ENCODE measurements at regions not wholly inside any gene's neighbourhood (a gene's known extent, or its start where the extent isn't known, plus 50 kb on each side); places are given as distances from the start of the nearest gene placed in this dataset.
"Not testable (repeated sequence)": the region's sequence is repeated elsewhere in the genome, so short reads cannot be mapped to it uniquely, and the experiment has no call there.

DNA sequence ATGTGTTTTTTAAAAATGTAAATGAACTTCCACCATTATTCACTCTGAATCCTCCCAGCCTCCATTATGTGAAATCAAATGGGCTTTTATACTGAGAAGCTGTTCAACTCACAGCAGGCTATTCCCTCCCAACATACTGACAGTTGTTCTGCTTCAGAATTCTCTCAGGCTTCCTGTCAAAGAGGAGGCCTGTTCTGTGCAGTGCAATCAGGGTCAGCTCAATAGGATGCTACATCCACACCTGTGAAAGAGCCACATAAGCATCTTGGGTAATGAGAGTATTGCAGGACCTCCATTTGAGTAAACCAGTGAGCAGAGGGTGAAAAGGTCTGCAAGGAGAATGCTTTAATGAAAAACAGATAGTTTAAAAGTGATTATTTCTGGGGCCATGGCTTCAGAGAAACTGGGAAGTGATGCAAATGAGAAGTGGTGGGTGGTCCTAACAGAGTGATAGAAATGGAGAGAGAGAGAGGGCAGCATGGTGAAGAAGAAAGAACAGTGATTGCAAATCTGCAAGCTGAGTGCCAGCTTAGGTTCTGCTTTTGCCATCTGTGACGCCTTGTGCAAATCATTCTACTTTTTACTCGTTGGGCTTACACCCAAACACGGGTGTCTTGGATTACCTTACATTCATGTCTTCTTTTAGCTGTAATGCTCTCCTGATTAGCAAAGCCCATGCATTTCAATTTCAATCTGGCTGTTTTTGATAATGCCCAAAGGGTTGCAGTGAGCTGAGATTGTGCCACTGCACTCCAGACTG is 202.5 kb upstream of the NMUR2 start:
- intact Hi-C loops (cut with micrococcal nuclease) = no loop called here

DNA sequence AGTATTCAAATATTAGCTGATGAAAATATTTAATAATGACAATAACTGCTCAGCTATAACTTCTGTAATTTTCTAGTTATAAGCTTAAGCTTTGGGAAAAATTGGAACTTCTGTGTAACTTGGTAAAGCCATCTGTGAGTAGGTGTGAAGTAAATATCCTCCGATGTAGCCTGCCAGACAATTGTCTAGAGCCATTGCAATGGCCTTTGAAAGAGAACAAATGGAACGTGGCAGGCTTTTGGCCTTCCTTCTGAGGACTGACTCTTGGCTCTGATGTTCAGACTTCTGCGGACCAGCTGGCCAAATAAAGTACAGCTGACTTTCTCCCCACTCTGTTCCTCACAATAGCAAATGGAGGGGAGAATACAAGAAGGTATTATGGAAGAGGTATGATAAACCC is 203.4 kb upstream of the NMUR2 start:
- intact Hi-C loops (cut with micrococcal nuclease) = no loop called here

DNA sequence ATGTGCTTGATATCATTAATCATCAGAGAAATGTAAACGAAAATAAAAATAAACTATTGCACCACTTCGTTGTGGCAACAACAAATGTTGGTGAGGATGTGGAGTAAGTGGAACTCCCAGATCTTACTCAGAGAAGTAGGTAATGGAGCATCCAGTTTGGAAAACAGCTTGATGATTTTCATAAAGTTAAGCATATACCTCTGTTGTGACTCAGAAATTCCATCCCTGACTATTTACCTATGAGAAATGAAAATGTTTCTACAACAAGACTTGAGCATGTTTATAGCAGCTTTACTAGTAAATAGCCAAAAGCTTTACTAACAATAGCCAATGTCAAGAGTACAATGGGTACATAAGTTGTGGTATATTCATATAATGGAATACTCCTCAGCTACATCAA is 214.7 kb upstream of the NMUR2 start:
- intact Hi-C loops (cut with micrococcal nuclease) = no loop called here

DNA sequence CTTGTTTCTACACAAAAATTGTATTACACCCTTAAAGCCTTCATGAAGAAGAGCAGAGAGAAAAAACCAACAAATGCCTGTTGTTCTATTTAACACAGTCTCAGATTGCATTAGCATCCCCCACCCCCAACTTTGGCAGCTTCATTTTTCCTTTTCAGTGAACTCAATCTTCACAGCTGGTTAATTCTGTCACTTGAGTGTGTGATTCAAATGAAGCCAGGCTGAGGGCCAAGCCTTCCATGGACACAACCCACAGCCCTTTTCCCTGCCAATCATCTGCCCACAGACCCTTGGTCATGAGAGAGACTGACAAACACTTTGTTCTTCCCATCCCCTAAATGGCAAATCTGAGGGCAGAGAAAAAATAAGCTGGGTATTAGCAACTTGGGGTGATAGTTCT is 217.5 kb upstream of the NMUR2 start:
- intact Hi-C loops (cut with micrococcal nuclease) = no loop called here

DNA sequence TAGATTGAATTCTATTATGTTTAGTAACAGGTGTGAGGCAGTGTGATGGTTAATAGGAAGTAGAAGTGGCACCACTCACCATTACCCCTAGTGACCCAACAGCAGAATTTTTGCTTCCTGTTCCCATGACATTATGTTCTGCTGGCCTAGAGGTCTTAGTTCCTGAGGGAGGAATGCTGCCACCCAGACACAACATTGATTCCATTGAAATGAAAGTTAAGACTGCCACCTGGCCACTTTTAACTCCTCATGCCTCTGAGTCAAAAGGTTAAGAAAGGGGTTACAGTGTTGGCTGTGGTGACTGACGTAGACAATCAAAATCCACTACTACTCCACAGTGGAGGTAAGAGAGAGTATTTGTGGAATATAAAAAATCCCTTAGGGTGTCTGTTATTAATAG is 218.9 kb upstream of the NMUR2 start:
- intact Hi-C loops (cut with micrococcal nuclease) = no loop called here

DNA sequence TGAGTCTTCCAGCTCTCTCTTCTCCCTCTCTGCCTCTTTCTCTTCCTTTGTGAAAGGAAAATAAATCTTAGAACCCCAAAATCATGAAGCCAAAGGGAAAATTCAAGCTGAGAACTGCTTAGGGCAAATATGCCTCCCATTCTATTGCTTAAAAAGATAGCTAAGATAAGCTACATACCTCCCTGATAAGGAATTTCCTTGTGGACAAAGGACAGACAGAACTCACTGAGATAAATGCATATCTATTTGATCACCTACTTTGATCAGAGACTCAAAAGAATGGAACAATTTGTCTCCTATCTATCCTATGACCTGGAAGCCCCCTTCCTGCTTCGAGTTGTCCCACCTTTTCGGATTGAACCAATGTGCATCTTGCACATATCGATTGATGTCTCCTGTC is 220.6 kb upstream of the NMUR2 start:
- intact Hi-C loops (cut with micrococcal nuclease) = no loop called here

DNA sequence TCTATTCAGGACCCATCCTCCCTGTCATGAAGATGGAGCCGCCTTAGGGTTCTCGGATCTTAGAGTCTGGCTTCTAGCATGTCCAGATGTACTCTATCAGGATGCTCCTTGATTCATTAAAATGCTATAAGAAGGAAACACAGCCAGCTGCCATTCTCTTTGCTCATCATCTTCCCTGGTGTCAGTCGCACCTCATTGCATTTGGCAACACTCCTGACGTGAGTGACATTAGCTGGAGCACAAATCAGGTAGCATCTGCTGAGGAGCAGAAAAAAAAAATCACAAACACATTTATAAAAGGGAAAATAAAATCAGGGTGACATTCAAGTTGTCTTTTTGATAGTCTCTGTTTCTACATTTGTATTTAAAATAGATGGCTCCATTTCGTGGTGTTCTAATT is 226.1 kb upstream of the NMUR2 start:
- intact Hi-C loops (cut with micrococcal nuclease) = no loop called here

DNA sequence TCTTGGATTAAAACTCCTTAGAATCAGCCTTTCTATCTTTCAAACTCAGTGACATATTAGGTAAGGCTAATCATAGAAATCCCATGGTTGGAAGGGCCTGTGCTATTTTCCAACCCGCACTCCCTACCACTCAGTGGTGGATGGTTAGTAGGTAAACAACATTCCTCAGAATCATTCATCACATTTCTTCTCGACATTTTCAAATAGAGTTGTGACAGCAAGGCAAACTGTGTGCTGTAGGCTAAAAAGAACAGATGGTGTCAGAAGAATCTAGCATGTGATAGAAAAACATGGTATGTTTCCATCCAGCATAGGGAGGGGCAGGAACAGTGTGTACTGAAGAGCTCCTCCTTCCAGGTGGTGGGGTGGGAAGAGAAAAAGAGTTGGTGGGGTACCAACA is 227.3 kb upstream of the NMUR2 start:
- intact Hi-C loops (cut with micrococcal nuclease) = no loop called here

DNA sequence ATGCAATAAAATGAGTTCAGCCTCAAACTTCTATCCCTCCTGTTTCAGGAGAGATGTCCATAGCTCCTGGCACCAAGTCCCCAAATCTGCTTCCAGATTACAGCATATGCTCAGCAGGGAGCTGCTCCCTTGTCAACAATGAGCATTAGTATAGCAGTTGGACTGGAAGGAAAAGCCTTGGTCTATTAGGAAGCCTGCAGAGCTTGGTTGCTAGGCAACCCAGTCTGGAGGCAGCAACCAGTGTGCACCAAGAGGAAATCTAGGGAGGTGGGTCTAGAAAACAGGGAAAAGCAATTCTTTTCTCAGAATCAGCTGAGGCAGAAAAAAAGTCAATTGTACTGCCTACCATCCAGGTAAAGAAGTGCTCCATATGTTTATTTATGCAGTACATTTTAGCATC is 229.5 kb upstream of the NMUR2 start:
- intact Hi-C loops (cut with micrococcal nuclease) = no loop called here

DNA sequence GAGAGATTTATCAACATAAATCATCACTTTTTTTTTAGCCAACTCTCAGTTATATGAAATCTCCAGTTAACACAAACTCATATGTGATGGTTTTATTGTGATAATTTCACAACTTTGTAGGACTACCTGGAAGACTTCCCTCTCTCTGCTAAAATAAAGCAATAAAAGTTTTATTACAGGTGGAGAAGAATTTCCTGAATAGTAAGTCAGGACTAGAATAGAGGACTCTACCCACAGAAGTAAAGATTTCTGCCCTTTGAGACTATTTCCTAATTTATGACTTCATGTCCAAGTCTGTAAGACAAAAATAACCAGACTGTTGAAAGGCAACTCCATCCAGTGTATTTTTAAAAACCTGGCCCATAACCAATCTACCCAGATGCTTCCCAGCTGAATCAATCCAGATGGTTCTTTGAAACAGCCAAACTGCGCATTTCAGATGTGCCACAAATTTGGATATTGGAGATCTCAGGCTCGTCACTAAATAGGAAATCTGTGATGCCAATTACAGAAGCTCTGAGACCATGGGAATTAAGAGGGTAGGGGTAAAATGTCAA is 234.0 kb upstream of the NMUR2 start:
- intact Hi-C loops (cut with micrococcal nuclease) = no loop called here

DNA sequence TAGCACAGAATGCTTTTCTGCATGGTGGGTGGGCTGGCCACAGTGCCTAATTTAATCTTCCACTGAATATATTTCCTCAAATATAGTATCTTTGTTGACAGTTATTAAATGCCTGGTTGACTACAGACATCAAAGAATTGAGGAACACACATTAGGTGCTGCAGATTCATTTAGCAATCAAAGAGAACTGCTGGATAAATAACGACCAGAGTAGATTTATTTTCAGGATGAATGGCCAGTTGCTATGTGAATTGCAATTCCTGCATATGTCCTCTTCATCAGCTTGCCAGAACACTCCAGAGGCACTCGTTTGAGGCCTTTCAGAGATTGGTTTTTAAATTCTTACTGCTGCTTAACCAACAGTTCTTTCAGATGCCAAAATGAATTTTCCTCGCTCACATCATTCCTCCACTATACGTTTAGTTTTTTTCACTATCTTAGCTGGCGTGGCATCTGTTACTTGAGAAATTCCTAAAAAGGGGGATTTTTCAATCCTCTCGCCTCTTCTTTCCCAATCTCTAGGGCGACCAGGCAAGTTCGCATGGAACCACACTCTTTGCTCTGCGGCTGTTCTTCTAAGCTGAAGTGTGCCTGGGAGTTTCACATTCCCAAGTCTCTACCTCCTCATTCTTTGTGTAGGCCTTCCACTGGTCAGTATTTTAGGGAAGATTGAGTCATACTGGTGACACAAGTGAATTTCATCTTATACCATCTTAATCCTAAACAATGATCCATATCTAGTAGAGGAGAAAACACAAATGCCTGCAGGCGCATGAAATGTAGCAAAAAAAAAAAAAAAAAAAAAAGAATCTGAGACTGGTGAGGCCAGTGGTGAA is 237.1 kb upstream of the NMUR2 start:
- intact Hi-C loops (cut with micrococcal nuclease) = no loop called here

DNA sequence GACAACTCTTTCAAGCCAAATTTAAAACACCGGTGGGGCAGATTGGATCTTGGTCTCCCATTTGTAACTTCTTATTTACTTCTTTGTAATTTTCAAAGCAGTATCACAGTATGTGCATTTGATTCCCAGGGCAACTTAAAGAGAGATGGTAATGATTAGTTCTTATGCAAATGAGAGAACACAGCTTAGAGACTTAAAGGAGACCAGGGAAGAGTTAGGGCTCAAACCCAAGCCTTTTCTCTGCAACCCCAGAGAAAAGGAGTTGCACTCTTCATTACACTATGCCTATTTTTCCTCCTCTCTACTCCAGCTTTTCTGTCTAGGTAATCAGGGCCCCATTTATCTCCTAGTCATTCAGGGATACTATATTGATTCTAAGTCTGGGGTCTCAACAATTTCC is 237.8 kb upstream of the NMUR2 start:
- intact Hi-C loops (cut with micrococcal nuclease) = no loop called here

DNA sequence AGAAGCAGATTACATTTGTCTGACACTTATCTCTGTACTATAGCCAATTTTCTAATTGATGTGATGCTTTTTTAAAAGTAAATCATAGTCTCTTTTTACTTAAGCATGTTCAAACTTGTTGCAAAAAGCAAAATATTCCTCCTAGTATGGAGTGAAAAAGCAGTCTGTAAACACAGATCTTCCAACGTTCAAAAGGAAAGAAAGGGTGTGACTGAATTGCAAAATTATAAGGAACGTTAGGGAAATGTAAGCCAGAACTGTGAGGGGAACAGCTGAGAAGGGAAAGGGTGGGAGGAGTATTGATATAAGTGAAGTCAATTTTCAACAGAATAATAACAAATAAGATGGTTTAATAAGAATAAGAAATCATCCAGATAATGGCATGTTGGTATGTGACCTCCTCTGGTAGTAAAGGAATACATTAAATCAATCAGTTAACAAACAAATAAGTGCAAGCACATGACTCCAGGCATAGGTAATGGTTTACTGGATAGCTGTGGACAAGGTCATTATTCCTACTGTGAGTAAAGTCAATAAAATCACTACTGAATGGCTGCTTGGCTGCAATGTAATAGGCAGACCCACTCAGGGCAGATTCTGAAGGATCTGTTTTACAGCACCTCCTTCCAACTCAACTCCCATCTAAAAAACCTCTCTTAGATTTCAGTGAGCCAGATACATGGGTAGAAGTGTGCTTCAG is 239.1 kb upstream of the NMUR2 start:
- intact Hi-C loops (cut with micrococcal nuclease) = no loop called here

DNA sequence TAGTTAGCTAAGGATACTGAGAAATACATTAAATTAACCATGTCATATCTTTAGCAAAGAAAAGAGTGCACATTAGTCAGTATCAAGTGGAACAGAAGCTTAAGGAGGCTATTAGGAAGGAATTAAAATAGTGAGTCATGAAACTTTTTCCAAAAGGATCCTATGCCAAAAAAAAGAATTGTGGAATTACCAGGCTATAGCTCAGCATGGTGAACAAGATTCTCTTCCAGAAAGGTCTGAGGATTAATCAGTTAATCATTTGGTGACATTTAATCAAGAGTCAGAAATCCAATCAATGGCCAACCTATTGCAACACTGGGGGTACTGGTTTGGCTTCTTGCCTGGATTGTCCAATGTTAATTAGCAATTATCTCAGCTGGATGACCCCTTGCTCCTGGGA is 244.5 kb upstream of the NMUR2 start:
- intact Hi-C loops (cut with micrococcal nuclease) = no loop called here

DNA sequence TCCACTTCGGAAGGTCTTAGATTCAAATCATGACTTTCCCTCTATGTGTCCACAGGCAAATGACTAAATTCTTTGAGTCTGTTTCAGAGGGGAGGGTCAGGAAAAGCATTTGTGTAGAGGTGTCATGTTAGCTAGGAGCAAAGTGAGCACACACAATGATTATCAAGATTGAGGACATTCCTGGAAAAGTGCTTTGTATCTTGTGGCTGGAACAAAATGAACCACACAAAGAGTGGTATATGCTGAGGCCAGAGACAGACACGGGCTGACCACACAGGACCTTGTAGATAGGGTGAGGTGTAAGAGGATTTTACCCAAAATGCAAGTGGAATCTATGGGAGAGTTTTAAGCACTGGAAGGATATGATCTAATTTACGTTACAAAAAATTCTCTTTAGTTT is 245.3 kb upstream of the NMUR2 start:
- intact Hi-C loops (cut with micrococcal nuclease) = no loop called here

DNA sequence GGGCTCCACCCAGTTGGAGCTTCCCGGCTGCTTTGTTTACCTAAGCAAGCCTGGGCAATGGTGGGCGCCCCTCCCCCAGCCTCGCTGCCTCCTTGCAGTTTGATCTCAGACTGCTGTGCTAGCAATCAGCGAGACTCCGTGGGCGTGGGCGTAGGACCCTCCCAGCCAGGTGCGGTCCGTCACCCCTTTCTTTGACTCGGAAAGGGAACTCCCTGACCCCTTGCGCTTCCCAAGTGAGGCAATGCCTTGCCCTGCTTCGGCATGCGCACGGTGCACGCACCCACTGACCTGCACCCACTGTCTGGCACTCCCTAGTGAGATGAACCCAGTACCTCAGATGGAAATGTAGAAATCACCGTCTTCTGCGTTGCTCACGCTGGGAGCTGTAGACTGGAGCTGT is 254.4 kb upstream of the NMUR2 start:
- intact Hi-C loops (cut with micrococcal nuclease) = not testable (repeated sequence)

DNA sequence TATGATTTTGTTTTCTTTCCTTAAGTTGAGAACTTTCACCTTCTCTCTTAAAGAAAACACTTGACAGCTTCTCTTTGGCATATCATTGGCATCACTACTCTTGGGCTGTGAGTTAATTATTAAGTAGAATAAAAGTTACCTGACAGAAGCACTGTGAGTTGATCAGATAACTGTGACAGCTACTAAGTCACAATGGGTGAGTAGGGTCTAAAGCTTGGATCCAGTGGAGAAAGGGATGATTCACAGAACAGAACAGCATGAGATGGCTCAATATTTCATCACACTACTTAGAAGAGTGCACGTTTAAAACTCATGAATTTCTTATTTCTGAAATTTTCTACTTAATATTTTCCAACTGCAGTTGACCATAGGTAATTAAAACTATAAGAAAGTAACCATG is 268.5 kb upstream of the NMUR2 start:
- intact Hi-C loops (cut with micrococcal nuclease) = no loop called here

DNA sequence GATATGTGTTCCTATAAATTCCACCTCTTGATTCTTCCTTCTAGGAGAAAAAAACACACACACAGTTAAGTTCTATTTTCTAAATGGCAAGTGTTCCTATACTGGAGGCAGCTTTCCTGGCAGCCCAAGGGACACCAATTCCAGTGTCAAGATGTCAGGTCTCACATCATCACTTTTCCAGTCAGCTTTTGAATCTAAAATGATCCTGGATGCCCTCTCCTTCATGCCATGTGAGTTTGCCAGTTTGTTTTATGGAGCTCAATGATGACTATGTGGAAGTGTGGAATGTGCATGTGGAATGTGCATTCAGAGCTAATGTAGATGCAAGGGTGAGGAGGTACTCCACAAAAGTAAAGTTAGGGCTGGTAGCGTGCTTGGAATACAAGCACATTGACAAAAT is 269.3 kb upstream of the NMUR2 start:
- intact Hi-C loops (cut with micrococcal nuclease) = no loop called here

DNA sequence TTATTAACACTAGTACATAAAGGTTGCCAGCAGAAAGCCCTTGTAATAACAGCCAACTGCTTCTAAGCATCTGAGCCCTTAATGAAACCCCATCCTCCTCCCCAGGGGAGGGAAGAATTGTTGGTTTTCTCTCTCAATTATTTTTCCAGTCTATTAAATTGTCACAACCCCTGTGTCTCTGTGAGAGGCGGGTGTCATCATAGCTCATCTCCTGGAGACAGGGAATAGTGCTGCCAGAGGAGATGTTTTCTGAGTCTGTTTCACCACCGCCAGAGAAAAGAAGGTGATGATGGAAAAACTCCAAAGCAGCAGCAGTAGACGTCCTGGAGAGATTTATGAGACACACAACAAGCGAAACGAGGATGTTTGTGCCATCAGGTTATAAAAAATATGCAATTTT is 271.1 kb upstream of the NMUR2 start:
- intact Hi-C loops (cut with micrococcal nuclease) = no loop called here

DNA sequence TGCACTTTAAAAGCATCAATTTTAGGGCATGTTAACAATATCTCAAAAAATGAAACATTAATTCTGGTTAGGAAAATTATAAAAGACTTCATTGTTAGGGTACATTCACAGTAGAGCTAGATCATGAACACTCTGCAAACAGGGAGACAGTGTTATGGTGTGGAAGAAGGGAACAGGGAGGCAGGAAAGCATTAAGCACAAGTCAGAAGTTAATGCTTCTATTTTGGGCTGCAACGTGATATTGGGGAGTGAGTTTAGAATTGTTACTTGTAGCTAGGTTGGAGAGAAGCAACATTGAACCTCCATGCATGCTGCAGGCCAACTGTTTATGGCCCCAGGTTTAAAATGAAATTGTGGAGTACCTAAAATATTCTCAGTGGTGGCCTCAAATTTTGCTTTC is 278.1 kb upstream of the NMUR2 start:
- intact Hi-C loops (cut with micrococcal nuclease) = no loop called here

DNA sequence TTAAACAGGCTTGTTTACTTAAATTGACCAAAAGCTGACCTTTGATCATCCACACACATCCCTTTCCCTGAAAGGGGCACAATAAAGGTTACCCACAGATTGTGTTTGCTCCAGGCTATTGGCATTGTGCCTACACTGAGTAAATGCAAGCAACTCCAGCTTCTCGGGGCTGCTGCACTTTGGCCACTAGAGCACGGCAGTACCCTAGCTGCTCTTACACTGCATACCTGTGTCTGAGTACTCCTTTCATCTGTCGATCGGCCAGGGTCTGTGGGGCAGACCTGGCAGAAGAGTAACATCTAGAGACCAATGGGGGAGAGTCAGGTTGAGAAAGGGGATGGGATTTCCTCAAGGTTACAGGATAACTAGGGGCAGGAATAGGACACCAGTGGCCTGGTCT is 281.9 kb upstream of the NMUR2 start:
- intact Hi-C loops (cut with micrococcal nuclease) = no loop called here

All from T-helper 2 cell treated with Interferon-gamma antibody and Interleukin-4, amounts not matched to agents 100 ng/mL and 5 ng/mL, for 36 hours (primary cell).